CD4-positive, alpha-beta T cell treated with Interferon alpha-2 for 1 hour (primary cell): ENCODE measurements at regions not wholly inside any gene's neighbourhood (a gene's known extent, or its start where the extent isn't known, plus 50 kb on each side); places are given as distances from the start of the nearest gene placed in this dataset.
A peak's percentile ranks its signal among the peaks of the same experiment; 100 is the strongest.
"Not testable (repeated sequence)": the region's sequence is repeated elsewhere in the genome, so short reads cannot be mapped to it uniquely, and the experiment has no call there.

Experiments
- DNase-seq, 2 donors: peaks; one replicate each; pipeline ENCODE4 v3.0.0-alpha.2; 2020 to 2022

- no peak for DNase-seq
These were observed 175.6 kb upstream of the THSD7A start for GRCh38 chr7:12007576-12007975.

GRCh38 chr7:12013983-12014382 is 182.0 kb upstream of the THSD7A start:
- no peak for DNase-seq

- DNase-seq, result no peak
These were observed 184.4 kb upstream of the THSD7A start for GRCh38 chr7:12016439-12016838.

GRCh38 chr7:12017046-12017445 is 185.0 kb upstream of the THSD7A start:
- no peak for DNase-seq

- not testable (repeated sequence) for DNase-seq
These were observed 189.1 kb upstream of the TMEM106B start for GRCh38 chr7:12022011-12022410.

- no peak for DNase-seq
These were observed 185.8 kb upstream of the TMEM106B start for GRCh38 chr7:12025246-12025645.

- DNase-seq, result no peak
These were observed 182.6 kb upstream of the TMEM106B start for GRCh38 chr7:12028508-12028907.

- DNase-seq, result no peak
These were observed 181.0 kb upstream of the TMEM106B start for GRCh38 chr7:12030116-12030515.

- DNase-seq, result no peak
These were observed 179.9 kb upstream of the TMEM106B start for GRCh38 chr7:12031186-12031585.

- DNase-seq, result no peak
These were observed 179.5 kb upstream of the TMEM106B start for GRCh38 chr7:12031638-12032037.

GRCh38 chr7:12032146-12032545 is 178.9 kb upstream of the TMEM106B start:
- no peak for DNase-seq

GRCh38 chr7:12043457-12043856 is 167.6 kb upstream of the TMEM106B start:
- DNase-seq, result not testable (repeated sequence)

GRCh38 chr7:12052211-12052610 is 158.9 kb upstream of the TMEM106B start:
- DNase-seq, result no peak

GRCh38 chr7:12053561-12053960 is 157.5 kb upstream of the TMEM106B start:
- DNase-seq, result no peak

GRCh38 chr7:12054830-12055229 is 156.3 kb upstream of the TMEM106B start:
- DNase-seq, result no peak

- DNase-seq, result no peak
These were observed 154.7 kb upstream of the TMEM106B start for GRCh38 chr7:12056381-12056780.

- no peak for DNase-seq
These were observed 154.1 kb upstream of the TMEM106B start for GRCh38 chr7:12056977-12057376.

GRCh38 chr7:12062062-12062461 is 149.0 kb upstream of the TMEM106B start:
- DNase-seq, result peak in 1 of 2 donors; percentile 23

- DNase-seq, result no peak
These were observed 146.4 kb upstream of the TMEM106B start for GRCh38 chr7:12064586-12065127.

- DNase-seq, result no peak
These were observed 145.1 kb upstream of the TMEM106B start for GRCh38 chr7:12066004-12066403.

GRCh38 chr7:12066521-12066920 is 144.6 kb upstream of the TMEM106B start:
- no peak for DNase-seq

- peak; percentile 45 to 75 for DNase-seq
These were observed 143.8 kb upstream of the TMEM106B start for GRCh38 chr7:12067156-12067831.

GRCh38 chr7:12069757-12070156 is 141.3 kb upstream of the TMEM106B start:
- no peak for DNase-seq

- DNase-seq, result no peak
These were observed 136.2 kb upstream of the TMEM106B start for GRCh38 chr7:12074889-12075288.

- DNase-seq, result no peak
These were observed 131.1 kb upstream of the TMEM106B start for GRCh38 chr7:12080006-12080405.
